Testis (tissue), 2 donors: ENCODE measurements at regions not wholly inside any gene's neighbourhood (a gene's known extent, or its start where the extent isn't known, plus 50 kb on each side); places are given as distances from the start of the nearest gene placed in this dataset.

Source experiments
- POLR2A ChIP-seq: fragments of 450-650 bp; IDR thresholded peaks from one replicate; pipeline ENCODE4 v1.6.1; 2017; ENCODE audit warnings: antibody characterized with exemption, mild to moderate bottlenecking, moderate library complexity
- TF ChIP-seq, protein P1 (sequence below), 3 experiments: fragments of 450-650 bp in 2 of 3; fragments of 200-600 bp in 1 of 3; sonication (generic) in 1 of 3; IDR thresholded peaks; one replicate each; pipeline ENCODE4 v1.5.1; 2016 to 2019; ENCODE audit warnings: antibody characterized with exemption in 3 of 3, mild to moderate bottlenecking in 2 of 3, moderate library complexity in 1 of 3

DNA sequence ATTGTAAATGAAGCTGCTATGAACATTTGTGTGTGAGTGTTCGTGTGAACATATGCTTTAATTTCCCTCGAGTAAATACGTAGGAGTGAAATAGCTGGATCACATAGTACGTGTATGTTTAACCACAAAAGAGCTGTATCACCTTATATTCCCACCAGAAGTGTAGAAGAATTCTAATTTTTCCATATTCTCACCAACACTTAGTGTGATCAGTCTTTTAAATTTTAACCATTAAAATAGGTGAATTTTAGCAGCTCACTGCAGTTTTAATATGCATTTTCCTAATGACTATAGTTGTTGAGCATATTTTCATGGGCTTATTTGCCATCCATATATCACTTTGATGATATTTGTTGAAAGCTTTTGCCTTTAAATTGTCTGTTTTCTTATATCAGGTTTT is 741.2 kb downstream of the PTPRU start:
- TF ChIP-seq, protein P1, sequence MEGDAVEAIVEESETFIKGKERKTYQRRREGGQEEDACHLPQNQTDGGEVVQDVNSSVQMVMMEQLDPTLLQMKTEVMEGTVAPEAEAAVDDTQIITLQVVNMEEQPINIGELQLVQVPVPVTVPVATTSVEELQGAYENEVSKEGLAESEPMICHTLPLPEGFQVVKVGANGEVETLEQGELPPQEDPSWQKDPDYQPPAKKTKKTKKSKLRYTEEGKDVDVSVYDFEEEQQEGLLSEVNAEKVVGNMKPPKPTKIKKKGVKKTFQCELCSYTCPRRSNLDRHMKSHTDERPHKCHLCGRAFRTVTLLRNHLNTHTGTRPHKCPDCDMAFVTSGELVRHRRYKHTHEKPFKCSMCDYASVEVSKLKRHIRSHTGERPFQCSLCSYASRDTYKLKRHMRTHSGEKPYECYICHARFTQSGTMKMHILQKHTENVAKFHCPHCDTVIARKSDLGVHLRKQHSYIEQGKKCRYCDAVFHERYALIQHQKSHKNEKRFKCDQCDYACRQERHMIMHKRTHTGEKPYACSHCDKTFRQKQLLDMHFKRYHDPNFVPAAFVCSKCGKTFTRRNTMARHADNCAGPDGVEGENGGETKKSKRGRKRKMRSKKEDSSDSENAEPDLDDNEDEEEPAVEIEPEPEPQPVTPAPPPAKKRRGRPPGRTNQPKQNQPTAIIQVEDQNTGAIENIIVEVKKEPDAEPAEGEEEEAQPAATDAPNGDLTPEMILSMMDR (IDR thresholded peaks at IDR 0.05), result no peak
- TF ChIP-seq POLR2A, result no peak
